Suppressor macrophage treated with lipopolysaccharide for 4 hours (primary cell): ENCODE measurements at regions not wholly inside any gene's neighbourhood (a gene's known extent, or its start where the extent isn't known, plus 50 kb on each side); places are given as distances from the start of the nearest gene placed in this dataset.

Experiments used
- DNase-seq: peaks from one replicate; pipeline ENCODE4 v3.0.0-alpha.2; 2020

GRCh38 chr7:19437446-19437845 lies 271.4 kb downstream of the POLR1F start:
- no peak for DNase-seq

GRCh38 chr7:19427944-19428343 lies 280.9 kb downstream of the POLR1F start:
- DNase-seq = no peak

GRCh38 chr7:19421861-19422260 lies 276.6 kb upstream of the FERD3L start:
- no peak for DNase-seq

- DNase-seq = no peak
These were observed 272.0 kb upstream of the FERD3L start for GRCh38 chr7:19417231-19417630.

- DNase-seq = no peak
These were observed 269.9 kb upstream of the FERD3L start for GRCh38 chr7:19415123-19415522.

- no peak for DNase-seq
These were observed 268.3 kb upstream of the FERD3L start for GRCh38 chr7:19413443-19413965.

GRCh38 chr7:19410691-19411090 lies 265.5 kb upstream of the FERD3L start:
- no peak for DNase-seq

- no peak for DNase-seq
These were observed 264.9 kb upstream of the FERD3L start for GRCh38 chr7:19410106-19410505.

GRCh38 chr7:19408706-19409220 lies 263.5 kb upstream of the FERD3L start:
- DNase-seq = no peak

GRCh38 chr7:19407270-19407669 lies 262.0 kb upstream of the FERD3L start:
- no peak for DNase-seq

- peak; percentile 51 for DNase-seq
These were observed 260.3 kb upstream of the FERD3L start for GRCh38 chr7:19405541-19405940.

- DNase-seq = peak; percentile 82
These were observed 259.7 kb upstream of the FERD3L start for GRCh38 chr7:19404912-19405329.

GRCh38 chr7:19403691-19404090 lies 258.5 kb upstream of the FERD3L start:
- no peak for DNase-seq

GRCh38 chr7:19401461-19401860 lies 256.2 kb upstream of the FERD3L start:
- no peak for DNase-seq

GRCh38 chr7:19400758-19401254 lies 255.6 kb upstream of the FERD3L start:
- no peak for DNase-seq

- DNase-seq = peak; percentile 81
These were observed 252.7 kb upstream of the FERD3L start for GRCh38 chr7:19397911-19398310.

GRCh38 chr7:19392246-19392645 lies 247.0 kb upstream of the FERD3L start:
- DNase-seq = no peak

- DNase-seq = no peak
These were observed 245.6 kb upstream of the FERD3L start for GRCh38 chr7:19390795-19391194.

GRCh38 chr7:19381321-19381720 lies 236.1 kb upstream of the FERD3L start:
- DNase-seq = no peak

GRCh38 chr7:19378345-19378714 lies 233.1 kb upstream of the FERD3L start:
- no peak for DNase-seq

- DNase-seq = no peak
These were observed 232.6 kb upstream of the FERD3L start for GRCh38 chr7:19377611-19378344.

- DNase-seq = peak; percentile 6
These were observed 231.3 kb upstream of the FERD3L start for GRCh38 chr7:19376538-19376937.

GRCh38 chr7:19375976-19376375 lies 230.8 kb upstream of the FERD3L start:
- DNase-seq = peak; percentile 9

GRCh38 chr7:19373334-19373733 lies 228.1 kb upstream of the FERD3L start:
- DNase-seq = no peak

GRCh38 chr7:19369806-19370205 lies 224.6 kb upstream of the FERD3L start:
- DNase-seq = no peak
